Fibroblast of the aortic adventitia (primary cell): ENCODE measurements at regions not wholly inside any gene's neighbourhood (a gene's known extent, or its start where the extent isn't known, plus 50 kb on each side); places are given as distances from the start of the nearest gene placed in this dataset.

ENCODE experiments used
- DNase-seq: peaks from one replicate; pipeline ENCODE4 v3.0.0-alpha.2; 2010; ENCODE audit warnings: low read depth
- H3K4me3 ChIP-seq: 2 replicates; pipeline ENCODE4 v1.5.1; 2011; ENCODE audit warnings: low read depth, mild to moderate bottlenecking, control low read depth, low read length, moderate library complexity
- CTCF ChIP-seq: IDR thresholded peaks from 2 replicates; pipeline ENCODE4 v1.5.1; 2011; ENCODE audit warnings: mild to moderate bottlenecking, low read length, control low read depth, inconsistent platforms; ENCODE audit not compliant: insufficient read depth

GRCh38 chr2:19300961-19301360, 57.5 kb downstream of the OSR1 start:
- no peak for DNase-seq
- H3K4me3 ChIP-seq, result no peak overlapping the region
- TF ChIP-seq CTCF, result no peak

- no peak overlapping the region for H3K4me3 ChIP-seq
- TF ChIP-seq CTCF, result no peak
- no peak for DNase-seq
Measured at GRCh38 chr2:19299522-19299921, 58.9 kb downstream of the OSR1 start.

- DNase-seq, result no peak
- no peak for TF ChIP-seq CTCF
- no peak overlapping the region for H3K4me3 ChIP-seq
Measured at GRCh38 chr2:19299032-19299431, 59.4 kb downstream of the OSR1 start.

GRCh38 chr2:19297716-19298115, 60.7 kb downstream of the OSR1 start:
- H3K4me3 ChIP-seq, result no peak overlapping the region
- no peak for TF ChIP-seq CTCF
- no peak for DNase-seq

- no peak for DNase-seq
- no peak for TF ChIP-seq CTCF
Measured at GRCh38 chr2:19295998-19296502, 62.4 kb downstream of the OSR1 start.

GRCh38 chr2:19292007-19292406, 66.4 kb downstream of the OSR1 start:
- H3K4me3 ChIP-seq, result no peak overlapping the region
- TF ChIP-seq CTCF, result no peak
- no peak for DNase-seq

More at GRCh38 chr2:19295998-19296502, 62.4 kb downstream of the OSR1 start:
- no peak overlapping the region for H3K4me3 ChIP-seq

- DNase-seq, result no peak
- TF ChIP-seq CTCF, result no peak
- no peak overlapping the region for H3K4me3 ChIP-seq
Measured at GRCh38 chr2:19288291-19288690, 70.1 kb downstream of the OSR1 start.
